GOT3 (cell line): ENCODE measurements at regions not wholly inside any gene's neighbourhood (a gene's known extent, or its start where the extent isn't known, plus 50 kb on each side); places are given as distances from the start of the nearest gene placed in this dataset.
"Not testable (repeated sequence)": the region's sequence is repeated elsewhere in the genome, so short reads cannot be mapped to it uniquely, and the experiment has no call there.

ENCODE experiments used
- DNase-seq: peaks from one replicate; lab custom pipeline; 2025; ENCODE audit warnings: mixed read lengths; lab: John Stamatoyannopoulos, UW

GRCh38 chr9:1919229-1919628 is 95.9 kb upstream of the SMARCA2 start:
- no peak for DNase-seq

- DNase-seq = no peak
Observed at GRCh38 chr9:1920386-1920785, 94.8 kb upstream of the SMARCA2 start.

DNA sequence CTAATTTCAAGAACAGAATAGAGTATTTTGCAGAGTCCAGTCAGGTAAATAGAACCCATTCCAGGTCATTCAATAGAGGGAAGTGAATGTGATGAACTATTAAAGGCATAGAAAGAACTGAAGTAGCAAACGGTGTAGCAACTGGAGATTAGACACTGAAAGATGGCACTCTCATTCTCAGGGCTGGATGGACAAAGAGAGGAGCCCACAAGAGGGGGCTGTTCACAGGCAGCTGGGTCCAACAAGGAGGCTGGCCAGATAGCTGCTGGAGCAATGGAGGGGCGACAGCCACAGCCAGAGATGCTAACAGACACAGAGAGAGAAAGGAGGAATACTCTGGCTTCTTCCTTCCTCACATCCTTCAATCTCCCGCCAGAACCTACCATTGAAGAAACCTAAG is 93.1 kb upstream of the SMARCA2 start:
- DNase-seq = no peak

DNA sequence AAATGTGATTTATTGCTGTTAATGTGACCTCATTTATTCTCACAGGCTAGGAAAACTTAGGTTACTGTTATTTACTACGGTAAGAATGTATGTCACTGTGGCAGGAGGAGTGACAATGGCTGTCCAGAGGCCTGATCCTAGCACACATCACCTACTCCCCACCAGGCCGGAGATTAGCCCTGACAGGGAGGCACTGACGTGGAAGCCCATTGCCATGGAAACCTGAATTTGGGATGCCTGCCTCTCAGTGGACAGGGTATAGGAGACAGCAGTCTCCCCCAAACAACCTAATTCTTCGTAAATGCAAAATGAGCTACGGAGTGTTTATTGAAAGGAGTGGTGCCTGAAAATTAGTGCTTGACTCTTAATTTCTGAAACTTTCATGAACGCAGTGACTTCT is 87.6 kb upstream of the SMARCA2 start:
- DNase-seq = no peak

- DNase-seq = no peak
Observed at GRCh38 chr9:1929134-1929533, 86.0 kb upstream of the SMARCA2 start.

DNA sequence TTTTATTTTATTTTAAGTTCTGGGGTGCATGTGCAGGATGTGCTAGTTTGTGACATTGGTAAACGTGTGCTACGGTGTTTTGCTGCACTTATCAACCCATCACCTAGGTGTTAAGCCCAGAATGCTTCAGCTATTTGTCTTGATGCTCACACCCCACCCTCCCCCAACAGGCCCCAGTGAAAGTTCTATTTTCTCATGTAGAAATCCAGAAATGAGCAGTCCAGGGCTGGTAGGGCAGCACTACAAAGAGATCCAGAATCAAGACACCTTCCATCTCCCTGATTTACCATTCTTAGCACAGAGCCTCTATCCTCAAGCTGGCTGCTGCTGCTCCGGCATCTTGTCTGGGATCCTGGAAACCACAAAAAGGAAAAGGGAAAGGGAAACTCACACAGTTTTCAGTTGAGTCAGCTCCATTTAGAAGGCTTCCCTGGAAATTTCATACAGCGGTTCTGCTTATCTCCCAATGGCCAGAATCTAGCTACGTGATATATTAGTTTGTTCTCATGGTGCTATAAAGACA is 85.4 kb upstream of the SMARCA2 start:
- DNase-seq = no peak

DNA sequence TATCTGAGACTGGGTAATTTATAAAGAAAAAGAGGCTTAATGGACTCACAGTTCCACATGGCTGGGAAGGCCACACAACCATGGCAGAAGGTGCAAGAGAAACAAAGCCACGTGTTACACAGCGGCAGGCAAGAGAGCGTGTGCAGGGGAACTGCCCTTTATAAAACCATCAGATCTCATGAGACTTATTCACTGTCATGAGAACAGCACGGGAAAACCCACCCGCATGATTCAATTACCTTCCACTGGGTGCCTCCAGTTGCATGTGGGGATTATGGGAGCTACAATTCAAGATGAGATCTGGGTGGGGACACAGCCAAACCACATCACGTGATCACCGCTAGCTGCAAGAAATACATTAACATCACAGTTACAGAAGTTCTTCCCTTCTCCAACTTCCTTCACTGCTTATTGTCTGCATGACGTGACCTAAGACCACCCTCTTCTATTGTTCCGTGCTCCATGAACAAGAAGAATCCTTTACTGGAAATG is 84.9 kb upstream of the SMARCA2 start:
- DNase-seq = not testable (repeated sequence)

GRCh38 chr9:1938135-1938534 is 77.0 kb upstream of the SMARCA2 start:
- DNase-seq = no peak

- DNase-seq = no peak
Observed at GRCh38 chr9:1938675-1939170, 76.4 kb upstream of the SMARCA2 start.

DNA sequence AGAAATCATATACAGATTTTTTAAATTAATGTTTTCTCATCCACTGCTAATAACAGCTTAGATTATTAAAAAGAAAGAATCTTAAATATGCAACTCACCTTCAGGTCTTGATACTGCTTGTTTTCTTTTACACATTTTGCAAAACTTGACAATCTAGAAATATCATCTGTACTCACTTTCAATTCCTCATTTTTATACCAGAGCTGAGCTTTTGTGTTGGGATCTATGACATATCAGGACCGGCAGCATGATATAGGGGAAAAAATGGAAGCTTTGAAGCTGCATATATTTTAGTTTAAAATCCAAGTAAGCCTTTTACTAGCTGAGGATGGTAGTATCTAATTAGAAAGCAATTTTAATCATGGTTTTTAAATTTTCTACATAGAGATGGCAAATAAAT is 75.7 kb upstream of the SMARCA2 start:
- no peak for DNase-seq

- no peak for DNase-seq
Observed at GRCh38 chr9:1939926-1940368, 75.2 kb upstream of the SMARCA2 start.

DNA sequence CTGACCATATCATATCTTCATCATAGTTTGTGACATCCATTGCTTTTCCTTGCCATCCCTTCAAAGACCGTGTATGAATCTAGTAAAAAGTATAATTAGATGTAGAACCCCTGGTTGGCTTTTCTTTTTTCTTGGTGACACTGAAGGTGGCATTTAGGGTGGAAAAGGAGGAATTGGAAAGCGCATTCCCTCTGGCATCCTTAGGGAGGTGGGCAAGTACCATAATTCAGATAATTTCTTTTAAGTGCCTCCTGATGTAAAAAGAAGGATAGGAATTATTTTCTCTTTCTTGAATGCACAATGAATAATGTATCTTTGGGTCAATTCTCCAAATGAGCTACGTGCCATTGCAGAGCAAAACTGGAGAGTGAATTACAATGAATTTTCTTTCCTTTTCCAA is 73.2 kb upstream of the SMARCA2 start:
- DNase-seq = no peak

DNA sequence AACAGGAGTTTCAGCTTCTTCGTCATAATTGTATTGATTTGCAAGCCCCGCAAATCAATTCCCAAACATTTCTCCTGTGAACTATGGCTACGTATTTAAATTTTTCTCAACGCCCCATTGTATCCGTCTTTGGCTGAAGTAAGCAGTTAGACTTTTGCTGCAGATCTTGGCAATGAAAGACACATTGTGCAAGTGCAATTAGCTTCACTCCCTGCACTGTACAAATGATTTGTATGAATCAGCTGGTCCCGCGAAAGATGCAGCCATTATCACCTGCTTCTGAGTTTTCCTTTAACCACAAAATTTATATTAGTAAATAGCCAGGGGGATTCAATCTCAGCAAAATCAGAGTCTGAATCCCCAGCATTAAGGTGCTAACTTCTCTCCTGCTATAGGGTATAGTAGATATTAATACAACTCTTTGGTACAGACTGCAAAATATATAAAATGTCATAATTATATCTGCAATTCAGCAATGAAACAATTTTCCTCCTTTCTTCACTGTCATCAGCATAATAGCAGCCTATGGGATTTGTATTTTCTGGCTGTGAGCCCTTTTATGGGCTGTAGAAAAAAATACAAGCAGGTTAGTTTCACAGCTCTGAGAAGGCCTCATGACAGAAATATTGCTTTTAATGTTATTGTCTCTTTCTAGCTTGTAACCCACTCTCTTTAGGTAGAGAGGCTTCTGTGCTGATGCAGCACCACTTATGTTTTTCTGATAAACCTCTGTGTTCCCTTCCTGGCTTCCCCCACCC is 68.4 kb upstream of the SMARCA2 start:
- DNase-seq = no peak

DNA sequence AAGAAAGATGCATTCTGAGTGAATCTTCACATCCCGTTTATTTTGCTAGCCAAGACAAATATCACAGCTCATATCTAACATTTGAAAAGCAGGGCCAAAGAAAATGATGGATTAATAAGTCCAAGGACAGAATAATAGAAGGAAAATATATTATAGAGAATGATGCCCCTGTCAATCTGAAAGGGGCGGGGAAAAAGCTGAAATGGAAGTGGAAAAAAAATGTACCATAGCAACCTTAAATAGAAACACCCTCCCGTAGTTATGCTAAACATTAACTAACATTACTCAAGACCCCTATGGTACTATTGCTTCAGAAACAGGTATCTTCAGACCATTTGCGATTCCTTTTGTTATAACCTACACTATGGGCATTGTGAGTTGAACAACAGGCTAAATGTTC is 67.7 kb upstream of the SMARCA2 start:
- no peak for DNase-seq

DNA sequence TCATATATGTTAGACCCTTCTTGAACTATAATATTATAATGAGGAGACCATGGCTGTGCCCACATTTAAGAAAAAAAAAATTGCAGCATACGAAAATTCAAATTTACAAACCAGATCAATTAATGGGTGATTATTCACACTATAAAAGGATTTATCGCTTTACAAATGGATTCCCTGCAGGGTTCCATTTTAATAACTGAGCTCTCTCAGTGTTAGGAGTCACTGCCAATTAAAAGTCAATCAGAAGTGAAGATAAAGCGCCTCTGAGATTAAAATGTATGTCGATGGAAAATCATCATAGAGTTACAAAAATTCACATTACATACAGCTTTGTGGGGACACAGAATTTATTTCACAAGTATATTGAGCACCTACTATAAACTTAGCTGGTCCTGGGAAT is 66.6 kb upstream of the SMARCA2 start:
- no peak for DNase-seq

DNA sequence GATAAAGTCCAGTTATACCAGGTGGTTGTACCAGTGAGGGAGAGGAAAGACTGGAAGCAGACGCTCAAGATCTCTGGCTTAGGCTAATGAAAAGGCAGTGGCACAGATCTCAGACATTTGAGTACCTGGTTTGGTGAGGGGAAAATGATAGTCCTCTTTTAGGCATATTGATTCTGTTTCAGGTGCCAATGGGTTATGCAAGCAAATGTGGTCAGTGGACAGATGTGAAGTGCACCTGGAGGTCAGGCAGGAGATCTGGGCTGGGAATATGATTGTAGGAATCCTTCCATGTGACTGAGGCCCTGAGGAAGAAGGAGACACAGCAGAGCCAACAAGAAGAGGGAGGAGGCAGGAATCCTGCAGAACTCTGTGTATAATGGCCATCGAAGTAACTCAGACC is 63.7 kb upstream of the SMARCA2 start:
- no peak for DNase-seq

GRCh38 chr9:1952001-1952400 is 63.1 kb upstream of the SMARCA2 start:
- no peak for DNase-seq

- DNase-seq = no peak
Observed at GRCh38 chr9:1954238-1954637, 60.9 kb upstream of the SMARCA2 start.

DNA sequence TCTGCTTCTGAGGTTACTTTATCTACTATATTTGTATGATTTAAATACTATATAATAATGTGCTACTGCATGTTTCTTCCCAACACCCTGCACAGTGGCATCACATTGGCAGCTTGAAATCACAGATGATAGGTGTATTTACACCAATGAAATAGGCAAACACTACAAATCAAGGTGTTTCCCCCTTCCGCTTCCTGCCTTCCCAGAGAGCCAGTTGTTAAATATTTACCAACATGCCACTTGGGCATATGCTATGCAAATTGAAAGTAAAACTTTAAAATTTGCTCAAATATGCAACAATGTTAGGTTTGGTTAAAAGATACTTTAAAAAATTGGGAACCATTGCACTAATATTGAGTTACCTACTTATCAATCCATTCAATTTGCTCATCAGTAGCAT is 58.2 kb upstream of the SMARCA2 start:
- no peak for DNase-seq

GRCh38 chr9:1957856-1958255 is 57.3 kb upstream of the SMARCA2 start:
- DNase-seq = no peak

DNA sequence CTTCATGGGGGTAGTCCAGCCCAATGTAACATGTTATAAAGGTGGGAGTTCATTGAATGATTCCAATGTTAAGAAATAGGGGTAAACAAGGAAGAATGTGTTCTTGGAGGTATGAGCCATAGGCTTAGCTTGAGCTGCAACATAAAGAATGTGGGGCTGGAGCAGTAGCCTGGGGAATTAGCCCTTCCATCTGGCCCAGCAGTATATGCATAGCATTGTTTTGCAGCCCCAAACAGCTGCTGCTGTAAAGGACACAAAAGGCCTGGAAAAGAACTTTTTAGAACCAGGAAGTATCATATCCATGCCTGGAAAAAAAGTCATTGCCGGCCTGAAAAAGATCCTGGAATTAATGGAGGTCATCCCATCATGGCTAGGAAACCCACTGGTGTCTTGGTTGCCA is 55.8 kb upstream of the SMARCA2 start:
- DNase-seq = no peak

DNA sequence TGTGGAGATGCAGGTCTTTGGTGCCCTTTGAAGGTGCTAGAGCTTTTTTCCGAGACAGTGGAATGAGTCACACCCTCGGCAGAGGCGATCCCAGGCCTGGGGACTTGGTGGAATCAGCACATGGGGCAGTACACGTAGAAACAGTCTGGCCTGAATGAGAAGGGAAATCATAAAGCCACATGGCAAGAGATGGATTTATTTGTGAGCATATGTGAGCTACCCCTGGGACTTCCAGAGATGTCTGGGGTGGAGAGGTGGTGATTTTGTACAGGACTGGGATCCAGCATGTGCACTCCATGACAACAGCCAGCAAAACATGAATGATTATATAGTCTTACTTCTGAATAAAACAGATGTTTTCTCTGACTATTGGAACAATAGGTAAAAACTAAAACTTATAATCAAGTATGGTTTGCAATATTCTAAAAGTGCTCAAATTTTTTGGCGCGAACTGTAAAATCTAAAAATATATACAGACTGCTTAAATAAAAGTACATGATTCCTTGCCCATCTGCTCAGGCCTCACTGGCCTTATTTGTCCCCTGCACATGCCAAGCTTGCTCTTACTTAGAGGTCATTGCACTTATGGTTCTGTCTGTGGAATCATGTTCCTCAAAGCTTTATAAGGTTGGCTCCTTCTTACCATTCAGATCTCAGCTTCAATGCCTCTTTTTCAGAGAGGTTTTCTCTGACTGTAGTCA is 54.7 kb upstream of the SMARCA2 start:
- no peak for DNase-seq

- DNase-seq = no peak
Observed at GRCh38 chr9:1962122-1962521, 53.0 kb upstream of the SMARCA2 start.
